Neural cell (in vitro differentiated cells): ENCODE measurements at regions not wholly inside any gene's neighbourhood (a gene's known extent, or its start where the extent isn't known, plus 50 kb on each side); places are given as distances from the start of the nearest gene placed in this dataset.

Experiments
- EZH2 ChIP-seq: fragments of 200-600, 300-800 bp; shearing (Covaris generic), sonication (generic); IDR thresholded peaks from 2 replicates; pipeline ENCODE4 v1.6.1; 2014; ENCODE audit warnings: antibody characterized with exemption, low read length, borderline replicate concordance, mild to moderate bottlenecking; ENCODE audit not compliant: insufficient read depth, poor library complexity, severe bottlenecking
- POLR2AphosphoS5 ChIP-seq: IDR thresholded peaks from 2 replicates; pipeline ENCODE4 v1.6.1; 2012
- TF ChIP-seq, protein P1 (sequence below): fragments of 450-650 bp; IDR thresholded peaks from 2 replicates; pipeline ENCODE4 v1.5.1; 2014; ENCODE audit warnings: antibody characterized with exemption, mild to moderate bottlenecking, moderate library complexity; ENCODE audit not compliant: poor library complexity, severe bottlenecking

GRCh38 chr3:86708893-86709292 is 282.1 kb downstream of the VGLL3 start:
- TF ChIP-seq, protein P1, sequence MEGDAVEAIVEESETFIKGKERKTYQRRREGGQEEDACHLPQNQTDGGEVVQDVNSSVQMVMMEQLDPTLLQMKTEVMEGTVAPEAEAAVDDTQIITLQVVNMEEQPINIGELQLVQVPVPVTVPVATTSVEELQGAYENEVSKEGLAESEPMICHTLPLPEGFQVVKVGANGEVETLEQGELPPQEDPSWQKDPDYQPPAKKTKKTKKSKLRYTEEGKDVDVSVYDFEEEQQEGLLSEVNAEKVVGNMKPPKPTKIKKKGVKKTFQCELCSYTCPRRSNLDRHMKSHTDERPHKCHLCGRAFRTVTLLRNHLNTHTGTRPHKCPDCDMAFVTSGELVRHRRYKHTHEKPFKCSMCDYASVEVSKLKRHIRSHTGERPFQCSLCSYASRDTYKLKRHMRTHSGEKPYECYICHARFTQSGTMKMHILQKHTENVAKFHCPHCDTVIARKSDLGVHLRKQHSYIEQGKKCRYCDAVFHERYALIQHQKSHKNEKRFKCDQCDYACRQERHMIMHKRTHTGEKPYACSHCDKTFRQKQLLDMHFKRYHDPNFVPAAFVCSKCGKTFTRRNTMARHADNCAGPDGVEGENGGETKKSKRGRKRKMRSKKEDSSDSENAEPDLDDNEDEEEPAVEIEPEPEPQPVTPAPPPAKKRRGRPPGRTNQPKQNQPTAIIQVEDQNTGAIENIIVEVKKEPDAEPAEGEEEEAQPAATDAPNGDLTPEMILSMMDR, result no peak
- TF ChIP-seq POLR2AphosphoS5, result no peak
- no peak for TF ChIP-seq EZH2
